ENCODE measurements at regions not wholly inside any gene's neighbourhood (a gene's known extent, or its start where the extent isn't known, plus 50 kb on each side); places are given as distances from the start of the nearest gene placed in this dataset.
"Not testable (repeated sequence)": the region's sequence is repeated elsewhere in the genome, so short reads cannot be mapped to it uniquely, and the experiment has no call there.

GRCh38 chr7:94099679-94100078 lies 95.5 kb upstream of the BET1 start:
- intact Hi-C loops (cut with micrococcal nuclease) = no loop called here
- ATAC-seq = no peak

DNA sequence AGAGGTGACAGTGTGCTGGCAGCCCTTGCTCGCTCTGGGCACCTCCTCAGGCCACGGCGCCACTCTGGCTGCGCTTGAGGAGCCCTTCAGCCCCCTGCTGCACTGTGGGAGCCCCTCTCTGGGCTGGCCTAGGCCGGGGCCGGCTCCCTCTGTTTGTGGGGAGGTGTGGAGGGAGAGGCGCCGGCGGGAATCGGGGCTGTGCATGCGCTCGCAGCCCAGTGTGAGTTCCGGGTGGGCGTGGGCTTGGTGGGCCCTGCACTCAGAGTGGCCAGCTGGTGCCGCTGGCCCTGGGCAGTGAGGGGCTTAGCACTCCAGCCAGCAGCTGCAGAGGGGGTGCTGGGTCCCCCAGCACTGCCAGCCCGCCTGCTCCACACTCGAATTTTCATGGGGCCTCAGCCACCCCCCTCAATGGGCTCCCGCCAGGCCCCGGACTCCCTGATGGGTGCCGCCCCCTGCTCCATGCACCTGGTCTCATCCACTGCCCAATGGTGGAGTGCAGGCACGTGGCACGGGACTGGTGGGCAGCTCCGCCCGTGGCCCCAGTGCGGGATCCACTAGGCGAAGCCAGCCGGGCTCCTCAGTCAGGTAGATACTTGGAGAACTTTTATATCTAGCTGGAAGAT lies 96.7 kb upstream of the BET1 start:
- intact Hi-C loops (cut with micrococcal nuclease) = no loop called here
- ATAC-seq (no peak), DNase-seq (peak; percentile 26)

More at GRCh38 chr7:94099679-94100078, 95.5 kb upstream of the BET1 start:
- DNase-seq = no peak

GRCh38 chr7:94104301-94104700 lies 100.1 kb upstream of the BET1 start:
- ATAC-seq (no peak), DNase-seq (no peak)
- intact Hi-C loops (cut with micrococcal nuclease) = no loop called here

DNA sequence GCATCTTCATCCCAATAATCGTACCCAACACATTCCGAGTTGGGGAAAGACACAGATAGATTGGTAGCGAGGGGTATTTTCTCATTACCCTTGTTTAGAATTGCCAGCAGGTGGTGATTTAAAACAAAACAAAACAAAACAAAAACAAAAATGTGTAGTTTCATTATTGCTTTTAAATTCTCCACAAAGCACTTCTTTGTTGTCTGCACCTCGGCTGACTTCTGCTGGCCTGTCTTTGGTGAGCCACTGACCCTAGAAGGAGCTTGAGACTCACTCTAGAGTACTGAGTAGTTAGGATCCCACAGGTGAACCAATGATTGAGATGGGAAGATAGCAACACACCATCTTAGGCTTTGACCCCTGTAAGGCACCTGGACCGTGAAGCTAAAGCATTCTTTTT lies 105.4 kb upstream of the BET1 start:
- no peak for ATAC-seq
- no peak for DNase-seq
- intact Hi-C loops (cut with micrococcal nuclease) = no loop called here

DNA sequence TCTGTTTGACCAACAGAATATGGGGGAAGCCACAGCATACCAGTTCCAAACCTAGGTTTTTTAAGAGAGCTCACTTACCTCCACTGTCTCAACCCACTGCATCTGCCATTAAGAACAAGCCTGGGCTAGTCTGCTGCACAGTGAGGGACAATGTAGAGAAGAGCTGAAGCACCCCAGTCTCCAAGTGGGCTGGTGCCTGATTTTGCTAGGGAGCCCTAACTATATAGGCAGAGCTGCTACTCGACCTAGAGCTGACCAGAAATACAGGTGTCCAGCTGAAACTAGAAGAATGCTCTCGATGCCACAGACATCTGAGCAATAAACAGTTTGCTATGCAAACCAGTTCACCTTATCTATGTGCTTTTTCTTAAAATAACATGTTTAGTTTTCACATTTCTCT lies 106.9 kb upstream of the BET1 start:
- ATAC-seq (no peak), DNase-seq (no peak)
- intact Hi-C loops (cut with micrococcal nuclease) = no loop called here

- intact Hi-C loops (cut with micrococcal nuclease) = no loop called here
- no peak for DNase-seq
- no peak for ATAC-seq
Observed at GRCh38 chr7:94115316-94115715, 111.2 kb upstream of the BET1 start.

- DNase-seq = no peak
- intact Hi-C loops (cut with micrococcal nuclease) = no loop called here
- ATAC-seq = no peak
Observed at GRCh38 chr7:94123136-94123535, 119.0 kb upstream of the BET1 start.

- no peak for DNase-seq
- ATAC-seq = no peak
- intact Hi-C loops (cut with micrococcal nuclease) = no loop called here
Observed at GRCh38 chr7:94127026-94127425, 122.9 kb upstream of the BET1 start.

GRCh38 chr7:94128072-94128471 lies 123.9 kb upstream of the BET1 start:
- intact Hi-C loops (cut with micrococcal nuclease) = no loop called here
- no peak for DNase-seq

GRCh38 chr7:94129443-94130140 lies 125.4 kb upstream of the BET1 start:
- ATAC-seq (peak; percentile 74), DNase-seq (no peak)
- intact Hi-C loops (cut with micrococcal nuclease) = no loop called here

More at GRCh38 chr7:94128072-94128471, 123.9 kb upstream of the BET1 start:
- ATAC-seq = no peak

DNA sequence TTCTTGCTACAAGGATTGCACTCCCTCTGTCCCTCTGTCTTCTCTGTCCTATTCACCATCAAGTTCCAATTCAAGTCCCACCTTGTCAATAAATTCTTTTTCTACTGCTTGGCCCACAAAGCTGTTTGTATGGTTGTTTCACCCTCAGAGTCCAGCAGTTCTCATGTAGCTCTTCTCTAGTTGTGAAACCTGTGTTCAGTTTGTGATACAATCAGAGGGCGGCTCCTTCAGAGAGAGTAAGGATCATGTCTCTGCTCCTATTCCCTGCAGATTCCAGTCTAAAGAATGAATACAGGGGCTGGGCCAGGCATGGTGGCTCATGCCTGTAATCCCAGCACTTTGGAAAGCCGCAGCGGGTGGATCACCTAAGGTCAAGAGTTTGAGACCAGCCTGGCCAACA lies 126.6 kb upstream of the BET1 start:
- intact Hi-C loops (cut with micrococcal nuclease) = no loop called here
- no peak for DNase-seq
- ATAC-seq = no peak

DNA sequence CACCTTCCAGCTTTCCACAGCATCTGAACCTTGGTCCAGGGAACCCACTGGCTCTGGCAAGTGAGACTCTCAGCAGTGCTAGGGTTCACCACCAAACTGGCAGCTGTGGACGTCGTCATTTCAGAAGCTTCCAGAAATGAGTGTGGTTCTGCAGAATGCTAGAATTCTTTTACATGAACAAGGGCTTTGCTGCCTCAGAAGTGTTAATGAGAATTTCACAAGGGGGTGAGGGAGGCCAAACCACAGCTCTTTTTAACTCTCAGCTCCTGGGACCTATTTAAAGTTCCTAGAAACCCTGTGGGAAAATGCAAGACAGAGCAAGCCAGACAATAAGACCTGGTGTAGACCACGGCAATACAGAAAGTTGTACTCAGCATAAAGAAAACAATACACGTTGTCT lies 129.3 kb upstream of the BET1 start:
- no peak for ATAC-seq
- no peak for DNase-seq
- intact Hi-C loops (cut with micrococcal nuclease) = no loop called here

- DNase-seq = no peak
- intact Hi-C loops (cut with micrococcal nuclease) = no loop called here
- ATAC-seq = no peak
Observed at GRCh38 chr7:94135180-94135579, 131.0 kb upstream of the BET1 start.

DNA sequence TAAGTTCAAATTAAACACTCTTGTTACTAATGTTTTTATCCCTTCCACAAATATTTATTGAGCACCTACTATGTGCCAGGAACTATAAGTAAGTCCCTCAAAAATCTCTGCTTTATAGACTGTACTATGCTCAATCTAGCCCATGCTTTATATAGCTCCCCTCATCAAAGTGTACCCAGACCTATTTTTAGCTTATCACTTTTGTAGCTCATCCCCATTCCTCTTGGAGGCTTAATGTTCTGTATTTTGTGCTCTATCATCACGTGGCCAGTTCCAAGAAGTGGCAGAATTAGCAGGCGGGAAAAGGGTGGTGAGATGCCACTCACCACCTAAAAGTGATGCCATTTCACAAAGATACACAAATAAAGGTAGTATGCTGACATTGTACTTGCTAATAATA lies 138.1 kb upstream of the BET1 start:
- intact Hi-C loops (cut with micrococcal nuclease) = no loop called here
- DNase-seq (no peak), ATAC-seq (peak; percentile 99)

GRCh38 chr7:94145602-94146001 lies 141.4 kb upstream of the BET1 start:
- ATAC-seq = no peak
- no peak for DNase-seq
- intact Hi-C loops (cut with micrococcal nuclease) = no loop called here

DNA sequence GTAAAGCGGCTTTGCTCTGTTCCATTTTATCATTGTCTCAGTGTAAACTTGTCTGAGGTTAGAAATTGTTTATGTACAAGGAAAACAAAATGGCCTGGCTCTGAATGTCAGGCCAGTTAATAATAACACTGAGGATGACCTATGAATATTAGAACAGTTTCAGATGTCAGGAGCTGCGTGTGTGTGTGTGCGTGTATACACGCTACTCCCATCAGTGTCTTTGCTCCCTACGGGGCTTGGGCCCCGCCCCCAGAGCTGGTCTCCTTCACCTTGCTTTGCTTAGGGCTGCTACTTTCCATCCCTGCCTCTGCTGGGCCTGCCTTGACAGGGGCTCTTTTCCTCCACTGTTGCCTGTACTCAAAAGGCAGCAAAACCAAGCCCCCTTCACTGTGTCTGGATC lies 142.3 kb upstream of the BET1 start:
- intact Hi-C loops (cut with micrococcal nuclease) = no loop called here
- DNase-seq (peak; percentile 29), ATAC-seq (no peak)

DNA sequence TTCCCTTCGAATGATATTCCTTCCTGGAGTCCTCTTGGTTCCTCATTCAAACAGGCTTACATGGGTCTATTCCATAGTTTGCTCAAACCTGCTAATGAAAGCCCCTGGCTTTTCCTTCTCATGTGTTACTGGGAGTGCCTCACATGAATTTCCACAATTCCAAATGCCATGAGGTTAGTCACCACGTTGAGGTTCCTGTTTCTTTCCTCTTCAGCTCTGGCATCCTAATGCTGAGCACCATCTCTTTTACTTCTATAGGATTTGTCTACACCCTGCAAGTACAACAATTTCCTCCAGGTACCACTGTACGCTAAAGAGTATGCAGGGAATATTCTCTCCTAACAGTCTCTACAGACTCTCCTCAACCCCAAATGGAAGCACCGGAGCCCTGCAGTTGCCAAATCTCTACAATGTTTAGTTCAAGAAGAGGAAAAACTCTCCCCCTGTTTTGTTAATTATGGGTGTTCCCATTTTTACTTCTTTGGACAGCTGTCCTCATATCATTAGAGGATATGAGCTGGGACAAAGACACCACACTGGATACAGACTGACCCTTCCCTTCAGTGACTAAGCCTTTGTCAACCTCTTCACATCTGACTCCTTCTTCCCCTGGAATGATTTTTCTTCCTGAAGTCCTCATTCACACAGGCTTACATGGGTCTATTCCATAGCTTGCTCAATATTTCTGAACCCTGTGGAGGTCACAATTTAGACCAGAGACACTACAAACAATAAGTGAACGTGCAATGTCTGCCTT lies 145.8 kb upstream of the BET1 start:
- ATAC-seq (peak; percentile 46), DNase-seq (no peak)
- intact Hi-C loops (cut with micrococcal nuclease) = no loop called here

DNA sequence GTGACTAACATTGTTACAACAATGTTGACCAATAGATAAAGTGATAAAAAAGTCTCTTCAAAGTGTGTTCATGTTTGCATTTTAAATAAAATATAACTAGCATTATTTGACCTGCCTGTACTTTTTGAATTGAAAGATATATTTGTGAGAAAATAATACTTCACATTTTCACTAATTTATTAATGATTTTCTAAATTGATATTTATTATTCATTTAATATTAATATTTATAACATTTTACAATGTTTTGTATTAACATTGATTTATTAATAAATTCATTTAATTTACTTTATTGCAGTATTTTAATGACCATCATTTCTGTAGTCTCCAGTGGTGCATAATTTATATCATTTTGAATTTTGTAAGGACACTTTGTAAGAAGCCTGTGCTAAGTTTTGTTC lies 150.0 kb upstream of the BET1 start:
- DNase-seq (no peak), ATAC-seq (no peak)
- intact Hi-C loops (cut with micrococcal nuclease) = no loop called here

GRCh38 chr7:94154858-94155257 lies 150.7 kb upstream of the BET1 start:
- no peak for ATAC-seq
- DNase-seq = no peak
- intact Hi-C loops (cut with micrococcal nuclease) = no loop called here

- DNase-seq; intact Hi-C loops (cut with micrococcal nuclease); ATAC-seq: not testable (repeated sequence)
Observed at GRCh38 chr7:94157659-94158306, 153.6 kb upstream of the BET1 start.
